ENCODE measurements at regions not wholly inside any gene's neighbourhood (a gene's known extent, or its start where the extent isn't known, plus 50 kb on each side); places are given as distances from the start of the nearest gene placed in this dataset.
"Not testable (repeated sequence)": the region's sequence is repeated elsewhere in the genome, so short reads cannot be mapped to it uniquely, and the experiment has no call there.

DNA sequence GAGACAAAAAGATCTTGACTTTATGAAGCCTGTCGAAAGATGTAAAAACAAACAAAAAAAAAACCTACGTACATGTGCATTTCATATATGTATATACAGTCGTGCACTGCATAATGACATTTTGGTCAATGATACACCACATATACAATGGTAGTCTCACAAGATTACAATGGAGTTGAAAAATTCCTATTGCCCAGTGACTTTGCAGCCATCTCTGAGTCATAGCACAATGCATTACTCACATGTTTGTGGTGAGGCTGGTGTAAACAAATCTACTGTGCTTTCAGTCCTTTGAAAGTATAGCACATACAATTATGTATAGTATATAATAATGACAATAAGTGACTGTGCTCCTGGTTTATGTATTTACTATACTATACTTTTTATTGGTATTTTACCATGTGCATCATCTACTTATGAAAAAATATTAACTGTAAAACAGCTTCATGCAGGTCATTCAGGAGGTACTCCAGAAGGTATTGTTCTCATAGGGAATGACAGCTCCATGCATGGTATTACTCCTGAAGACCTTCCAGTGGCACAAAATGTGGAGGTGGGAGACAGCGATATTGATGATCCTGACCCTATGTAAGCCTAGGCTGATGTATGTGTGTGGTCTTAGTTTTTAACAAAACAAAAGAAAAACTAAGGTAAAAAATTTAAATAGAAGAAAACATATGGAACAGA is 73.7 kb upstream of the FST start:
- Mint-ChIP-seq H3K4me1 (no peaks in the 10 kb centered on the region), H3K36me3 (ENCODE audit: low read depth) (no peaks in the 10 kb centered on the region), H3K27ac (no peak overlapping the region), H3K27me3 (no peaks in the 10 kb centered on the region), H3K4me3 (no peak overlapping the region)
- H3K9me3 ChIP-seq (ENCODE audit: control insufficient read depth, low read length, poor library complexity, severe bottlenecking): no peaks in the 10 kb centered on the region
- ATAC-seq (no peak), DNase-seq (no peak)

DNA sequence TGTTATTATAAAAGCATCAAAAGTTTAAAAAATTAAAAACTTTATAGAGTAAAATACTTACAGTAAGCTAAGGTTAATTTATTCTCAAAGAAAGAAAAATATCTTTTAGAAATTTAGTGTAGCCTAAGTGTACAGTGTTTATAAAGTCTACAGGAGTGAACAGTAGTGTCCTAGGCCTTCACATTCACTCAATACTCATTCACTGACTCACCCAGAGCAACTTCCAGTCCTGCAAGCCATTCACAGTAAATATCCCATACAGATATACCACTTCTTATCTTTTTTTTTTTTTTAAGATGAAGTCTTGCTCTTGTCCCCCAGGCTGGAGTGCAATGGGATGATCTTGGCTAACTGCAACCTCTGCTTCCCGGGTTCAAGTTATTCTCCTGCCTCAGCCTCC is 73.1 kb upstream of the FST start:
- H3K4me3 Mint-ChIP-seq: no peak overlapping the region
- no peak for DNase-seq
- no peak for ATAC-seq
- no peaks in the 10 kb centered on the region for H3K9me3 ChIP-seq (ENCODE audit: control insufficient read depth, low read length, poor library complexity, severe bottlenecking)
- no peaks in the 10 kb centered on the region for H3K4me1 Mint-ChIP-seq
- H3K27me3 Mint-ChIP-seq: no peaks in the 10 kb centered on the region
- no peaks in the 10 kb centered on the region for H3K36me3 Mint-ChIP-seq (ENCODE audit: low read depth)
- H3K27ac Mint-ChIP-seq: no peak overlapping the region

DNA sequence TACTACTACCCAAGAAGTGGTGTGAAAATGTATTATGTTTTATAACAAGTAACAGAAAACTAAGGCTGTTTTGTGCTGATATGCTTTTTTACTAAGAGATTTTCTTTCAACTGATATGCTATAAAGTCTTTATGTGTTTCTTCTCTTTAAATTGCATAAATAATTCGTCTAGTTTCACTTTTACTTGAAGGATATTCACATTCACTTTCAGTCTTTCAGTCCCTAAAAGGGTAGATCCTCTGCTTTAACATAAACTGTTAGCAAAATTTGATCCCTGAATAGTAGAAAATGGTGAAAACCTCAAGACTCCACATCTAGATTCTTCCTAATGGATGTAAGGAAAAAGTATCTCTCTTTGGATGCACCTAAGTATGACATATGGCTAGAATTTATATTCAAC is 69.0 kb upstream of the FST start:
- no peaks in the 10 kb centered on the region for H3K27me3 Mint-ChIP-seq

DNA sequence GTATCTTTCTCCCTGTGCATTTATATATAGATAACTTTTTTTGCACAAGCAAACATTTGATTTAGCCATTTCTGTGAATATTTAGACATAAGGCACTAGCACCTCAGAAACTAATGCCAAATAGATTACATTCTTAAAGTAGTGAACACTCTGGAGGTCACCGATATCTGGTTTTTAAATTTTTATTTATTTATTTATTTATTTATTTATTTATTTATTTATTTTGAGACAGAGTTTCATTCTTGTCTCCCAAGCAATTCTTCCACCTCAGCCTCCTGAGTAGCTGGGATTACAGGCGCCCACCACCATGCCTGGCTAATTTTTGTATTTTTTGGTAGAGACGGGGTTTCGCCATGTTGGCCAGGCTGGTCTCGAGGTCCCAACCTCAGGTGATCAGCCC is 67.9 kb upstream of the FST start:
- not testable (repeated sequence) for H3K4me3 Mint-ChIP-seq; H3K36me3 Mint-ChIP-seq (ENCODE audit: low read depth); DNase-seq; H3K9me3 ChIP-seq (ENCODE audit: control insufficient read depth, low read length, poor library complexity, severe bottlenecking); H3K27ac Mint-ChIP-seq; ATAC-seq; H3K4me1 Mint-ChIP-seq; H3K27me3 Mint-ChIP-seq

More for the DNA sequence above, 69.0 kb upstream of the FST start:
- DNase-seq: no peak
- H3K4me1 Mint-ChIP-seq: no peaks in the 10 kb centered on the region
- H3K4me3 Mint-ChIP-seq: no peak overlapping the region
- H3K27ac Mint-ChIP-seq: peak overlapping the region; percentile 39
- no peaks in the 10 kb centered on the region for H3K36me3 Mint-ChIP-seq (ENCODE audit: low read depth)
- no peaks in the 10 kb centered on the region for H3K9me3 ChIP-seq (ENCODE audit: control insufficient read depth, low read length, poor library complexity, severe bottlenecking)
- ATAC-seq: no peak

DNA sequence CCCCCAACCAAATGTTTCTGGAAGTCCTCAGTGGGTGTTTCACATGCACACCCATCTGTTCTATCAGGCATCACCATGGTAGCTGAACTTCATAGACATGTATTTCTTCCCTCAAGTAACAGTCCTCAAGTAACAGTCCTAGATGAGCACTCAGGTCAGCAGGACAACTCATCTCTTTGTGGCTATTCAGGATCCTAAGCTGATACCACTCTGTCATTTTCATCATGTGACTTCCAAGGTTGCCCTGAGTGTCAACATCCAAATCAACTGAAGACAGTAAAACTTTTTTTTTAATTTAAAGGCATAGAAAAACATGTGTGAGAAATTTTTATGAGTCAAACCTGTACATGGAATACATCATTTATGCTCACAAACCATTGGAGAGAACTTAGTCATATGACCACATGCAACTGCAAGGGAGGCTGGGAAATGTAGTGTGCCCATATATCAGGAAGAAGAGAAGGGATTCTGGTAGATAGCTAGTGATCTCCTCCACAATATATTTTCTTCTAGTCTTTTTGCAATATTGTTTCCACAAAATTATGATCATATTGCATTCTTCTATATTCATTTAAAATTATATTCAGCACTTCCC is 64.2 kb upstream of the FST start:
- DNase-seq (no peak), ATAC-seq (no peak)
- H3K4me1 Mint-ChIP-seq: no peaks in the 10 kb centered on the region
- no peaks in the 10 kb centered on the region for H3K36me3 Mint-ChIP-seq (ENCODE audit: low read depth)
- no peak overlapping the region for H3K27ac Mint-ChIP-seq
- H3K27me3 Mint-ChIP-seq: peaks cover 10% of the 10 kb centered on the region
- H3K4me3 Mint-ChIP-seq: no peak overlapping the region
- H3K9me3 ChIP-seq (ENCODE audit: control insufficient read depth, low read length, poor library complexity, severe bottlenecking): no peaks in the 10 kb centered on the region

DNA sequence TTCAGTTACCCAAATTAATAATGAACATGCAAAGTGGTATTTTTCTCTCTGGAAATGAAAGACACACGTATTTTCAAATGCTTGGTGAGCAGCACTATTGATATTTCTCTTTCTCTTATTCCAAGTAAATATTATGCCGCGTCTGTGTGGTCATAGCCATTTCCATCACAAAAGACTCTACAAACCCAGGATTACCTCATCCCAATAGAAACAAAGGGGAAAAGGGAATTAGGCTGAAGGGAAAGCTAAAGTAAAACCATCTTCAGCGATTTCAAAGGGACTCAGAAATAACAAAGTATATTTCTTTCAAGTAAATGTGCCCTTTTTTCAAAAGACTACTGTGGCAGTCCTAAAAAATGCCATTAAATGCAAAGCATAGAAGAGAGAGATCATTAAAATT is 62.0 kb upstream of the FST start:
- peaks cover 4% of the 10 kb centered on the region for H3K9me3 ChIP-seq (ENCODE audit: control insufficient read depth, low read length, poor library complexity, severe bottlenecking)
- no peak for ATAC-seq
- Mint-ChIP-seq H3K4me3 (no peak overlapping the region), H3K27ac (no peak overlapping the region), H3K27me3 (peaks cover 25% of the 10 kb centered on the region), H3K4me1 (peaks cover 3% of the 10 kb centered on the region), H3K36me3 (ENCODE audit: low read depth) (no peaks in the 10 kb centered on the region)
- DNase-seq: no peak

DNA sequence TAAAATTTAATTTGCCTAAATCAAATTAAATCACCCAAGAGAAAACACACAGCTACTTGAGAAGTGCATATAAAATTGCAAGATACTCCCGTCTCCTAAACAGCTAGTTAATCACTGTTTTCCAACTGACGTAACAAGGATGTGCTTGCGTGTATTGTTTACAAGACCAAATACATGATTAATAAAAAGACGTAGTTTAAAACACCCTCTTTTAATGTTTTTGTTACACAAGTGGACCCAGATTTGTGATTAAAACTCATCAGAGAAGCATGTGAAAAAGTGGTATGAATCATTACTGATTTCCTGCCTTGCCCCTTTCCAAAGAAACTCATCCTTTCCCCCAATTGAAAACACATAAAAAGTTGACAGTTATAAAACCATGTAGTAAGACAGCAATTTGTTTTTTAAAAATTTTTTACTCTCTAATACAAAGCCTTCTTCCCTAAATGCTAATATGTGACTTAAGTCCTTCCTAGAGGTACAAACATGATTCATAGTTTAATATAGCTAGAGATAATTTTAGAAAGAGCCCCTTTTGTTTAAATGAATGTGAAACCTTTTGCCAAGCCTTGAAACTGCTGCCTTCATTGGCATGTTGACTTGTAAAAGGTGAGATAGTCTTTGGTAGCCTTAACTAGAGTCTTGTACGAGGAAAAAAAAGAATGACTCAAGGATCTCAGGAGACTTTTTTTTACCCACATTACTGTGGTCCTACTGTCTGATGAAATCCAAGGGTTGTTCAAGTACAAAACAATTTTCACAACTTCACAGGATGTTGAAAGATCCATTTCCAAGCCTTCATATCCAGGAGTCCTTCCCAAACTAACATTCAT is 61.4 kb upstream of the FST start:
- Mint-ChIP-seq H3K27ac (no peak overlapping the region), H3K36me3 (ENCODE audit: low read depth) (no peaks in the 10 kb centered on the region), H3K4me3 (no peak overlapping the region), H3K4me1 (peaks cover 3% of the 10 kb centered on the region), H3K27me3 (peaks cover 30% of the 10 kb centered on the region)
- ATAC-seq (no peak), DNase-seq (no peak)
- peaks cover 4% of the 10 kb centered on the region for H3K9me3 ChIP-seq (ENCODE audit: control insufficient read depth, low read length, poor library complexity, severe bottlenecking)

DNA sequence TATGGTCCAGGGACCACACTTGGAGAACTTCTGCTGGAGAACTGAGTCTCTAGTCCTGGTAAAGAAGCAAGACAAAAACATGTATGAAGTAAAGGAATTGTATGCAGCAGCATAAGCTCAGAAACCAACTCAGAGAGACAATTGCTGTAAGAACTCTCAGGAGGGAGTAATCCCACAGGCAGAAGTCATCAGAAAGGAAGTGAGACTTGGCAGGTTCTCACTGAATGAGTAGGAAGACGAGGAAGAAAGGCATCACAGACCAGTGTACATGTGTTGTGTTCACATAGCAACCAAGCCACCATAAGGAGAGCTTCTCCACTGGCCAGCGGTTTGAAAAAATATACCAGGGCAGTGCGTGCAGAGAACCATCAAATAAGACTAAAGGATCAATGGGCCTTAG is 57.9 kb upstream of the FST start:
- DNase-seq (no peak), ATAC-seq (no peak)
- H3K4me3 Mint-ChIP-seq: no peak overlapping the region
- no peak overlapping the region for H3K27ac Mint-ChIP-seq
- H3K4me1 Mint-ChIP-seq: peaks cover 3% of the 10 kb centered on the region
- H3K9me3 ChIP-seq (ENCODE audit: control insufficient read depth, low read length, poor library complexity, severe bottlenecking): peaks cover 4% of the 10 kb centered on the region
- H3K27me3 Mint-ChIP-seq: peaks cover 49% of the 10 kb centered on the region
- H3K36me3 Mint-ChIP-seq (ENCODE audit: low read depth): no peaks in the 10 kb centered on the region

DNA sequence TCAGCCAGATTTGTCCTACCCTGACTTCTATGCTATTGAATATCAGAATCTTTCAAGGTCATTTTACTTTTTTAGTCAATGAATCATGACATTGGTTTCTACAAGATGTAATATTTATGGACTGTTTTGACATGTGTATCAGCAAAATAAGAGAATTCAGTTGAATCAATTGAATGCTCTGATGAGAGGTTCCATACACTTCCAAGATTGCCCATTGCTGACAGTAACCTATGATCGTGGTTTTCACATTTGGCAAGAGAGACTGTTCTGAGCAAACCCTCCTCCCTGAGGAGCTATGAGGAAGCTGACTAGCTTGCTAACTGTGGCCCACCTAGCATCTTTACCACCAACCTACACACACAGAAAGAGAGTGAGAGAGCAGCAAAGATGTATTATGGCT is 56.7 kb upstream of the FST start:
- Mint-ChIP-seq H3K36me3 (ENCODE audit: low read depth) (no peaks in the 10 kb centered on the region), H3K4me3 (no peak overlapping the region), H3K4me1 (peaks cover 3% of the 10 kb centered on the region), H3K27me3 (peaks cover 42% of the 10 kb centered on the region), H3K27ac (no peak overlapping the region)
- DNase-seq (no peak), ATAC-seq (no peak)
- H3K9me3 ChIP-seq (ENCODE audit: control insufficient read depth, low read length, poor library complexity, severe bottlenecking): peaks cover 4% of the 10 kb centered on the region

DNA sequence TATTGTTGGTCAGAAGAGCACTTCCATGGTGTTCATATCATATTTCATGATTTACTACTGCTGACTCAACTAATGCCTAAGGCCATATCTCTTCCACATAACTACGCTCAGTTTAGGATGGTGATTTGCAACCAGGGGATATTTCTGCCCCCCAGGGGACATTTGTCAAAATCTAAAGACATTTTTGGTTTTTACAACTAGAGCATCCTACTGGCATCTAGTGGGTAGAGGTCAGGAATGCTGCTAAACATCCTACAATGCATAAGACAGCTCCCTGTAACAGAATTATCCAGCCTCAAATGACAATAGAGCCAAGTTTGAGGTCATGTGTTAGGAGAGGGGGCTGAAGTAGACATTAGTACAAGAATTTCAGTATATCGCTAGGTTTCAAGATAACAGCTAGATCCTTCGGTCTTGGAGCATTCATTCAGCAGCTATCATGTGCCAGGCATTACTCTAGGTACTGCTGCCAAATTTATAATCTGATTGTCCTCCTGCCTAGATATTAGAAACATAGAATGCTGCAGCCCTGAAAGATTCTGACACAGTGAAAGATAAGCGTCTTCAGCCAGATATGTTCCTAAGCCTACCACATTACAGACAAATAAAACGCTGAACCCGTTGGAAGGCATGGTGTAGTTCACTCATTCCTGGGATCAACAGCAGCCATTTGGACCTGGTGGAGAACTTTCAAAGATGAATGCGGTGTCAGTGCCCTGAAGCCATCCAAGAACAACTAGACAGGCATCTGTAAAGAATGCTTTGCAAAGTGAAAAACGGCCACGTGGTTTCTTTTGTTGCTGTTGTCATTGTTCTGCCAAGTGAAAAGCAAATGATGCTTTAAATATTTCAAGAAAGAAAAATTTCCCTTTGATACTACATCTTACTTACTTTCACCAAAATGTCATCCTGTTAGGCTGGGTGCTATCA is 55.5 kb upstream of the FST start:
- Mint-ChIP-seq H3K27ac (no peak overlapping the region), H3K4me3 (no peak overlapping the region), H3K4me1 (peaks cover 3% of the 10 kb centered on the region), H3K36me3 (ENCODE audit: low read depth) (no peaks in the 10 kb centered on the region), H3K27me3 (peaks cover 51% of the 10 kb centered on the region)
- ATAC-seq (no peak), DNase-seq (no peak)
- peaks cover 4% of the 10 kb centered on the region for H3K9me3 ChIP-seq (ENCODE audit: control insufficient read depth, low read length, poor library complexity, severe bottlenecking)

DNA sequence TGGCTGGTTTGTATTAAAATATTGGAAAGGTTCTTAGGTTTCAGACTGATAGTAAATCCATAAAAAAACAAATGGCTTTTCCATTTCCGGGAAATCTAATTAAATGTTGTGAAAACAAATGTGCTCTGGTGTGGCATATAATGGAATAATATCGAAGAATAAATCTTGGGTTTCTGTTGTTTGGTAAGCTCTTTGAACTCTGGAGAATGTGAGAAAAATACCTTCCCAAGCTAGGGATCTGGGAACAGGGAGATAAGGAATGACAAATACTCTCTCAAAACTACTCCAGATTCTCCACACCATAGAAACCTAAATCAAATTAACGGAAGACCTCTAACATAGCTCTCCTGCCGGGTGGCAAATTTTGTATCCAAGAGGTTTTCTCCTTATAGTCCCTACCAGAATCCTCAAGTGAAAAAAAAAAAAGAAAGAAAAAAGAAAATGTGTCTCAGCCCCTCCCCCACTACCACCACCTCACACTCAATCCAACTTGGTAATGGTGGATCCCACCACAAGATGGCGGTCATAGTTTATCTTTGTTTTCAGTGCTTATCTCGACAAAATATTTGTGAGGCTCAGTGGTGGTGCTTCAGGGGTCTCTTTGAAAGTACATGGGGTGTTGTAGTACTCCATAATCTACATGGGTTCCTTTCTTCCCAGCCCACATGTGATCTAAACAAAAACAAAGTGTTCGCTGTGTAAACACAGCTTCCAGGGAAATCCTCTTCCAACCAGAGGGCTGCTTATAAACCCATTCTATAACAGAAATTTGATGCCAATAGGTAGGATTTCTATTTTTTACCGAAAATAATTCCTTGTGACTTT is 54.5 kb upstream of the FST start:
- DNase-seq (no peak), ATAC-seq (no peak)
- H3K27ac Mint-ChIP-seq: no peak overlapping the region
- H3K27me3 Mint-ChIP-seq: peaks cover 60% of the 10 kb centered on the region
- H3K4me1 Mint-ChIP-seq: peaks cover 5% of the 10 kb centered on the region
- H3K36me3 Mint-ChIP-seq (ENCODE audit: low read depth): no peaks in the 10 kb centered on the region
- no peak overlapping the region for H3K4me3 Mint-ChIP-seq
- H3K9me3 ChIP-seq (ENCODE audit: control insufficient read depth, low read length, poor library complexity, severe bottlenecking): peaks cover 4% of the 10 kb centered on the region

DNA sequence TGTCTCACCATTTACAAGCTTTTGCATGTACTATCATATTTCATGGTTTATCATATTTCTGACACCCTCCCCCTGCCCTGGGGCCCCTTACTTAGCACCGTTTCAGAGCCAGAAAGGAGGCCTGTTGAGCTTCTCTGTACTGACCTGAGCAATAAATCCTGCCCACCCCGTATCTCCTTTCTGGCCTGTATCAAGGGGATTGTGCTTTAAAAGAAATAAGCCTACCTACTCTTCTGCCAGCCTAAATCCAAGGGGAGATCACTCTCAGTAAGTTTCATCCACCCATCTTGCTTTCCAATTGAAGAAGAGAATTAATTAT is 54.0 kb upstream of the FST start:
- ATAC-seq (no peak), DNase-seq (no peak)
- Mint-ChIP-seq H3K27me3 (peaks cover 54% of the 10 kb centered on the region), H3K27ac (no peak overlapping the region), H3K36me3 (ENCODE audit: low read depth) (no peaks in the 10 kb centered on the region), H3K4me1 (peaks cover 5% of the 10 kb centered on the region), H3K4me3 (no peak overlapping the region)
- H3K9me3 ChIP-seq (ENCODE audit: control insufficient read depth, low read length, poor library complexity, severe bottlenecking): peaks cover 2% of the 10 kb centered on the region
